ENCODE measurements at regions not wholly inside any gene's neighbourhood (a gene's known extent, or its start where the extent isn't known, plus 50 kb on each side); places are given as distances from the start of the nearest gene placed in this dataset.
A peak's percentile ranks its signal among the peaks of the same experiment; 100 is the strongest.

- Histone ChIP-seq H3K27me3 (ENCODE audit: control insufficient read depth in 3 of 3, insufficient read depth in 3 of 3, low read length in 3 of 3) (no peaks in the 10 kb centered on the region), H3K4me3 (ENCODE audit: low read length in 3 of 3) (no peak overlapping the region), H3K9ac (ENCODE audit: low read depth in 1 of 3, low read length in 3 of 3) (no peak overlapping the region), H3K9me3 (ENCODE audit: control insufficient read depth in 3 of 3, low read length in 3 of 3) (no peaks in the 10 kb centered on the region), H3K4me1 (ENCODE audit: control insufficient read depth in 3 of 3, insufficient read depth in 3 of 3, low read length in 3 of 3) (peaks cover 11 to 13% (median 12%) of the 10 kb centered on the region in 3 donors), H3K27ac (ENCODE audit: low read depth, low read length) (no peak overlapping the region), H3K36me3 (ENCODE audit: control insufficient read depth in 3 of 3, insufficient read depth in 3 of 3, low read length in 3 of 3) (no peaks in the 10 kb centered on the region)
These were observed 475.6 kb upstream of the TNP1 start for GRCh38 chr2:217335341-217335966.

- H3K36me3 ChIP-seq (ENCODE audit: control insufficient read depth in 3 of 3, insufficient read depth in 3 of 3, low read length in 3 of 3): no peaks in the 10 kb centered on the region
- H3K4me1 ChIP-seq (ENCODE audit: control insufficient read depth in 3 of 3, insufficient read depth in 3 of 3, low read length in 3 of 3): peaks cover 11 to 13% (median 12%) of the 10 kb centered on the region in 3 donors
- H3K9me3 ChIP-seq (ENCODE audit: control insufficient read depth in 3 of 3, low read length in 3 of 3): no peaks in the 10 kb centered on the region
- no peaks in the 10 kb centered on the region for H3K27me3 ChIP-seq (ENCODE audit: control insufficient read depth in 3 of 3, insufficient read depth in 3 of 3, low read length in 3 of 3)
- H3K9ac ChIP-seq (ENCODE audit: low read depth in 1 of 3, low read length in 3 of 3): no peak overlapping the region
- H3K27ac ChIP-seq (ENCODE audit: low read depth, low read length): no peak overlapping the region
- no peak overlapping the region for H3K4me3 ChIP-seq (ENCODE audit: low read length in 3 of 3)
These were observed 474.7 kb upstream of the TNP1 start for GRCh38 chr2:217334561-217334960.

GRCh38 chr2:217332866-217333265, 473.0 kb upstream of the TNP1 start:
- no peaks in the 10 kb centered on the region for H3K27me3 ChIP-seq (ENCODE audit: control insufficient read depth in 3 of 3, insufficient read depth in 3 of 3, low read length in 3 of 3)
- no peak overlapping the region for H3K9ac ChIP-seq (ENCODE audit: low read depth in 1 of 3, low read length in 3 of 3)
- no peaks in the 10 kb centered on the region for H3K9me3 ChIP-seq (ENCODE audit: control insufficient read depth in 3 of 3, low read length in 3 of 3)
- no peak overlapping the region for H3K27ac ChIP-seq (ENCODE audit: low read depth, low read length)
- H3K4me1 ChIP-seq (ENCODE audit: control insufficient read depth in 3 of 3, insufficient read depth in 3 of 3, low read length in 3 of 3): peaks cover 8 to 13% (median 10%) of the 10 kb centered on the region in 3 donors
- H3K4me3 ChIP-seq (ENCODE audit: low read length in 3 of 3): no peak overlapping the region
- no peaks in the 10 kb centered on the region for H3K36me3 ChIP-seq (ENCODE audit: control insufficient read depth in 3 of 3, insufficient read depth in 3 of 3, low read length in 3 of 3)

GRCh38 chr2:217332417-217332791, 472.5 kb upstream of the TNP1 start:
- Histone ChIP-seq H3K36me3 (ENCODE audit: control insufficient read depth in 3 of 3, insufficient read depth in 3 of 3, low read length in 3 of 3) (no peaks in the 10 kb centered on the region), H3K9me3 (ENCODE audit: control insufficient read depth in 3 of 3, low read length in 3 of 3) (no peaks in the 10 kb centered on the region), H3K4me3 (ENCODE audit: low read length in 3 of 3) (no peak overlapping the region), H3K4me1 (ENCODE audit: control insufficient read depth in 3 of 3, insufficient read depth in 3 of 3, low read length in 3 of 3) (peaks cover 9 to 15% (median 10%) of the 10 kb centered on the region in 3 donors), H3K9ac (ENCODE audit: low read depth in 1 of 3, low read length in 3 of 3) (no peak overlapping the region), H3K27me3 (ENCODE audit: control insufficient read depth in 3 of 3, insufficient read depth in 3 of 3, low read length in 3 of 3) (no peaks in the 10 kb centered on the region), H3K27ac (ENCODE audit: low read depth, low read length) (peak overlapping the region; percentile 52)

- Histone ChIP-seq H3K9me3 (ENCODE audit: control insufficient read depth in 3 of 3, low read length in 3 of 3) (no peaks in the 10 kb centered on the region), H3K4me3 (ENCODE audit: low read length in 3 of 3) (no peak overlapping the region), H3K9ac (ENCODE audit: low read depth in 1 of 3, low read length in 3 of 3) (no peak overlapping the region), H3K4me1 (ENCODE audit: control insufficient read depth in 3 of 3, insufficient read depth in 3 of 3, low read length in 3 of 3) (peaks cover 9 to 15% (median 10%) of the 10 kb centered on the region in 3 donors), H3K27me3 (ENCODE audit: control insufficient read depth in 3 of 3, insufficient read depth in 3 of 3, low read length in 3 of 3) (no peaks in the 10 kb centered on the region), H3K36me3 (ENCODE audit: control insufficient read depth in 3 of 3, insufficient read depth in 3 of 3, low read length in 3 of 3) (no peaks in the 10 kb centered on the region), H3K27ac (ENCODE audit: low read depth, low read length) (peak overlapping the region; percentile 52)
These were observed 471.9 kb upstream of the TNP1 start for GRCh38 chr2:217331523-217332416.

GRCh38 chr2:217330647-217331046, 470.8 kb upstream of the TNP1 start:
- no peak overlapping the region for H3K9ac ChIP-seq (ENCODE audit: low read depth in 1 of 3, low read length in 3 of 3)
- no peaks in the 10 kb centered on the region for H3K9me3 ChIP-seq (ENCODE audit: control insufficient read depth in 3 of 3, low read length in 3 of 3)
- H3K27me3 ChIP-seq (ENCODE audit: control insufficient read depth in 3 of 3, insufficient read depth in 3 of 3, low read length in 3 of 3): no peaks in the 10 kb centered on the region
- no peak overlapping the region for H3K27ac ChIP-seq (ENCODE audit: low read depth, low read length)
- no peaks in the 10 kb centered on the region for H3K36me3 ChIP-seq (ENCODE audit: control insufficient read depth in 3 of 3, insufficient read depth in 3 of 3, low read length in 3 of 3)
- no peak overlapping the region for H3K4me3 ChIP-seq (ENCODE audit: low read length in 3 of 3)
- peaks cover 9 to 24% (median 12%) of the 10 kb centered on the region in 3 donors for H3K4me1 ChIP-seq (ENCODE audit: control insufficient read depth in 3 of 3, insufficient read depth in 3 of 3, low read length in 3 of 3)

GRCh38 chr2:217329023-217329431, 469.2 kb upstream of the TNP1 start:
- Histone ChIP-seq H3K4me3 (ENCODE audit: low read length in 3 of 3) (no peak overlapping the region), H3K27ac (ENCODE audit: low read depth, low read length) (no peak overlapping the region), H3K9ac (ENCODE audit: low read depth in 1 of 3, low read length in 3 of 3) (no peak overlapping the region), H3K9me3 (ENCODE audit: control insufficient read depth in 3 of 3, low read length in 3 of 3) (no peaks in the 10 kb centered on the region), H3K36me3 (ENCODE audit: control insufficient read depth in 3 of 3, insufficient read depth in 3 of 3, low read length in 3 of 3) (no peaks in the 10 kb centered on the region), H3K4me1 (ENCODE audit: control insufficient read depth in 3 of 3, insufficient read depth in 3 of 3, low read length in 3 of 3) (peaks cover 12 to 28% (median 15%) of the 10 kb centered on the region in 3 donors), H3K27me3 (ENCODE audit: control insufficient read depth in 3 of 3, insufficient read depth in 3 of 3, low read length in 3 of 3) (no peaks in the 10 kb centered on the region)

- Histone ChIP-seq H3K9ac (ENCODE audit: low read depth in 1 of 3, low read length in 3 of 3) (no peak overlapping the region), H3K4me3 (ENCODE audit: low read length in 3 of 3) (no peak overlapping the region), H3K27ac (ENCODE audit: low read depth, low read length) (no peak overlapping the region), H3K4me1 (ENCODE audit: control insufficient read depth in 3 of 3, insufficient read depth in 3 of 3, low read length in 3 of 3) (peaks cover 12 to 28% (median 15%) of the 10 kb centered on the region in 3 donors), H3K9me3 (ENCODE audit: control insufficient read depth in 3 of 3, low read length in 3 of 3) (no peaks in the 10 kb centered on the region), H3K36me3 (ENCODE audit: control insufficient read depth in 3 of 3, insufficient read depth in 3 of 3, low read length in 3 of 3) (no peaks in the 10 kb centered on the region), H3K27me3 (ENCODE audit: control insufficient read depth in 3 of 3, insufficient read depth in 3 of 3, low read length in 3 of 3) (no peaks in the 10 kb centered on the region)
These were observed 468.7 kb upstream of the TNP1 start for GRCh38 chr2:217328622-217328978.

- Histone ChIP-seq H3K4me1 (ENCODE audit: control insufficient read depth in 3 of 3, insufficient read depth in 3 of 3, low read length in 3 of 3) (peaks cover 12 to 28% (median 15%) of the 10 kb centered on the region in 3 donors), H3K27me3 (ENCODE audit: control insufficient read depth in 3 of 3, insufficient read depth in 3 of 3, low read length in 3 of 3) (no peaks in the 10 kb centered on the region), H3K4me3 (ENCODE audit: low read length in 3 of 3) (no peak overlapping the region), H3K36me3 (ENCODE audit: control insufficient read depth in 3 of 3, insufficient read depth in 3 of 3, low read length in 3 of 3) (no peaks in the 10 kb centered on the region), H3K9ac (ENCODE audit: low read depth in 1 of 3, low read length in 3 of 3) (no peak overlapping the region), H3K27ac (ENCODE audit: low read depth, low read length) (no peak overlapping the region), H3K9me3 (ENCODE audit: control insufficient read depth in 3 of 3, low read length in 3 of 3) (no peaks in the 10 kb centered on the region)
These were observed 468.2 kb upstream of the TNP1 start for GRCh38 chr2:217327953-217328621.
